Endothelial cell of umbilical vein (primary cell): ENCODE measurements at regions not wholly inside any gene's neighbourhood (a gene's known extent, or its start where the extent isn't known, plus 50 kb on each side); places are given as distances from the start of the nearest gene placed in this dataset.

Source experiments
- BruUV-seq: library from RNA; stranded (reverse); fragments of 400-500 nt; replicated peaks from 2 replicates; lab custom pipeline; 2021; lab: Mats Ljungman, UMichigan
- CTCF ChIA-PET: fragments of 300-600, 350-600 bp; sonication (Branson Sonifier 250); formaldehyde crosslinking; loops from one replicate; lab custom pipeline; 2021; ENCODE audit warnings: antibody characterized with exemption, inconsistent platforms; lab: Charles Lee
- POLR2A ChIA-PET: fragments of 300-600, 350-600 bp; sonication (Branson Sonifier 250); formaldehyde crosslinking; loops from one replicate; lab custom pipeline; 2021; ENCODE audit warnings: antibody characterized with exemption, inconsistent platforms; lab: Charles Lee
- DNase-seq: peaks from one replicate; pipeline ENCODE4 v3.0.0-alpha.2; 2011; ENCODE audit warnings: low read depth, low spot score
- FAIRE-seq: peaks from 2 replicates; lab custom pipeline; 2011; peaks lifted over from hg19 to GRCh38; lab: Jason Lieb, UNC
- H2AFZ ChIP-seq: 2 replicates; pipeline ENCODE4 v1.6.0; 2012; ENCODE audit warnings: low read depth, low read length, control low read depth, inconsistent platforms
- H3K27ac ChIP-seq: 2 replicates; pipeline ENCODE4 v1.5.1; 2011; ENCODE audit warnings: low read depth, mild to moderate bottlenecking, control low read depth, low read length, moderate library complexity; ENCODE audit not compliant: insufficient read depth
- H3K27me3 ChIP-seq, 2 experiments: 2 replicates each; pipeline versions ENCODE4 v1.6.0 to v1.6.1; 2011; ENCODE audit warnings: low read length in 2 of 2, mixed read lengths in 1 of 2; ENCODE audit not compliant: control insufficient read depth in 2 of 2, insufficient read depth in 2 of 2
- H3K36me3 ChIP-seq, 2 experiments: 2 replicates in 1 of 2; 3 replicates in 1 of 2; pipeline ENCODE4 v1.5.1; 2011; ENCODE audit warnings: low read length in 2 of 2, mild to moderate bottlenecking in 1 of 2, moderate library complexity in 1 of 2; ENCODE audit not compliant: control insufficient read depth in 2 of 2, insufficient read depth in 2 of 2; ENCODE audit errors: extremely low read depth in 1 of 2
- H3K4me1 ChIP-seq: 3 replicates; pipeline ENCODE4 v1.5.1; 2011; ENCODE audit warnings: mild to moderate bottlenecking, low read length; ENCODE audit not compliant: control insufficient read depth, insufficient read depth; ENCODE audit errors: extremely low read depth
- H3K4me2 ChIP-seq: 2 replicates; pipeline ENCODE4 v1.6.1; 2011; ENCODE audit warnings: low read length, control low read depth, mixed read lengths; ENCODE audit not compliant: insufficient read depth
- H3K4me3 ChIP-seq, 3 experiments: fragments of 200-600 bp in 1 of 3; sonication (generic), shearing (Covaris generic) in 1 of 3; replicated peaks in 1 of 3; 2 replicates each; pipeline ENCODE4 v1.5.1; 2011 to 2016; ENCODE audit warnings: control low read depth in 3 of 3, low read length in 3 of 3, mild to moderate bottlenecking in 2 of 3, inconsistent platforms in 1 of 3, low read depth in 1 of 3, moderate library complexity in 1 of 3; ENCODE audit not compliant: insufficient read depth in 1 of 3
- H3K79me2 ChIP-seq: 2 replicates; pipeline ENCODE4 v1.6.0; 2012; ENCODE audit warnings: low read length, inconsistent platforms; ENCODE audit not compliant: control insufficient read depth, insufficient read depth
- H3K9ac ChIP-seq: replicated peaks from 2 replicates; pipeline ENCODE3; 2011; ENCODE audit warnings: low read length, control low read depth; ENCODE audit not compliant: insufficient read depth; ENCODE audit errors: extremely low read depth
- H3K9me1 ChIP-seq: replicated peaks from 3 replicates; pipeline ENCODE4 v1.6.0; 2011; ENCODE audit warnings: mild to moderate bottlenecking, low read length; ENCODE audit not compliant: control insufficient read depth, insufficient read depth; ENCODE audit errors: extremely low read depth
- H3K9me3 ChIP-seq: replicated peaks from 2 replicates; pipeline ENCODE4 v1.5.1; 2012; ENCODE audit warnings: low read length, inconsistent platforms; ENCODE audit not compliant: control insufficient read depth, insufficient read depth
- H4K20me1 ChIP-seq: replicated peaks from 2 replicates; pipeline ENCODE3; 2011; ENCODE audit warnings: mild to moderate bottlenecking, low read length; ENCODE audit not compliant: control insufficient read depth, insufficient read depth; ENCODE audit errors: extremely low read depth
- CTCF ChIP-seq, 2 donors: IDR thresholded peaks; 1 replicate in 1 of 2; 2 replicates in 1 of 2; pipeline ENCODE4 v1.5.1; 2011; ENCODE audit warnings: low read length in 2 of 2, mild to moderate bottlenecking in 2 of 2, moderate library complexity in 2 of 2, control low read depth in 1 of 2, inconsistent platforms in 1 of 2, low read depth in 1 of 2; ENCODE audit not compliant: insufficient read depth in 1 of 2; ENCODE audit errors: extremely low read depth in 1 of 2
- EZH2 ChIP-seq: IDR thresholded peaks from 2 replicates; pipeline ENCODE4 v1.6.1; 2012; ENCODE audit warnings: borderline replicate concordance, low read depth, mild to moderate bottlenecking, moderate library complexity, low read length, inconsistent platforms; ENCODE audit not compliant: severe bottlenecking
- FOS ChIP-seq: IDR thresholded peaks from 2 replicates; pipeline ENCODE4 v1.6.1; 2011; ENCODE audit warnings: mild to moderate bottlenecking, low read length, moderate library complexity, borderline replicate concordance; ENCODE audit not compliant: insufficient read depth
- GATA2 ChIP-seq: IDR thresholded peaks from 2 replicates; pipeline ENCODE4 v1.7.0; 2011; ENCODE audit warnings: low read depth, mild to moderate bottlenecking, moderate library complexity, mixed read lengths, low read length; ENCODE audit not compliant: insufficient read length, insufficient read depth
- JUN ChIP-seq: IDR thresholded peaks from 2 replicates; pipeline ENCODE4 v1.6.1; 2011; ENCODE audit warnings: borderline replicate concordance, low read depth; ENCODE audit not compliant: insufficient read length, insufficient read depth
- MYC ChIP-seq: IDR thresholded peaks from one replicate; pipeline ENCODE4 v1.6.1; 2011; ENCODE audit warnings: mild to moderate bottlenecking, low read depth, low read length
- POLR2A ChIP-seq: IDR thresholded peaks from 2 replicates; pipeline ENCODE4 v1.6.1; 2012; ENCODE audit warnings: low read depth, mild to moderate bottlenecking, control low read depth, low read length
- POLR2AphosphoS5 ChIP-seq: IDR thresholded peaks from 2 replicates; pipeline ENCODE4 v1.6.1; 2012; ENCODE audit warnings: low read depth, mild to moderate bottlenecking, control low read depth, low read length, moderate library complexity; ENCODE audit not compliant: insufficient read depth
- dilution Hi-C: fragments of 300-500 bp; cut with MboI; formaldehyde crosslinking; loops from one replicate; pipeline ENCODE4 v1.15.0; 2019; ENCODE audit warnings: low sequenced_read_pairs; ENCODE audit not compliant: extremely low pct_ligation_motif_present
- intact Hi-C: fragments of 100-400 bp; cut with micrococcal nuclease; formaldehyde crosslinking; loops from one replicate; pipeline ENCODE4 v1.10.0; 2022
- TF ChIP-seq, protein P1 (sequence below): IDR thresholded peaks from 2 replicates; pipeline ENCODE4 v1.6.1; 2011; ENCODE audit not compliant: insufficient read depth, insufficient read length

DNA sequence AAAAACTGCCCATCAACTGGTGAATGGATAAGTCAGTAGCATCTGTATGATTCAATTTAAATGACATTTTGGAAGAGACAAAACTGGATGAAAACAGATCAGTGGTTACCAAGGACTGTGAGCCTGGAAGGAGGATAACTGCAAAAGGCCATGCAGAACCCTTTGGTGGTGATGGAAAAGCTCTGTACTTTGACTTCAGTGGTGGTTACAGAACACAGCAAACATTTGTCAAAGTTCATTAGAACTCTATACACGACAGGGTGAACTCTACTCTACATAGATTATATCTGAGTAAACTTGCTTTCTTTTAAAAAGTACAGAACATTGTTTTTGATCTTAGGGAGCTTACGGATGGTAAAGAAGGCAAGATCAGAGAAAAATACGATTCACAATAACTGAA is 111.9 kb upstream of the HTR1E start:
- Histone ChIP-seq H4K20me1 (no peaks in the 10 kb centered on the region), H3K79me2 (no peaks in the 10 kb centered on the region), H3K4me2 (no peak overlapping the region), H3K9me3 (no peaks in the 10 kb centered on the region), H3K9ac (no peak overlapping the region), H3K27me3 (no peaks in the 10 kb centered on the region), H3K4me3 (no peak overlapping the region), H3K36me3 (no peaks in the 10 kb centered on the region), H3K27ac (no peak overlapping the region), H3K4me1 (no peaks in the 10 kb centered on the region), H2AFZ (no peak overlapping the region), H3K9me1 (no peaks in the 10 kb centered on the region)
- ChIA-PET POLR2A (no interaction called here), CTCF (no interaction called here)
- FAIRE-seq (no peak), DNase-seq (no peak)
- no TSS peak for BruUV-seq
- TF ChIP-seq MYC (no peak), GATA2 (no peak), POLR2AphosphoS5 (no peak), CTCF (IDR thresholded peaks at IDR 0.05; ENCODE audit: extremely low read depth in 1 of 2, insufficient read depth in 1 of 2, low read depth in 1 of 2, low read length in 2 of 2) (no peak), POLR2A (no peak), JUN (no peak), FOS (no peak), EZH2 (no peak)
- TF ChIP-seq, protein P1, sequence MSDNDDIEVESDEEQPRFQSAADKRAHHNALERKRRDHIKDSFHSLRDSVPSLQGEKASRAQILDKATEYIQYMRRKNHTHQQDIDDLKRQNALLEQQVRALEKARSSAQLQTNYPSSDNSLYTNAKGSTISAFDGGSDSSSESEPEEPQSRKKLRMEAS, result no peak
- dilution Hi-C loops, result no loop called here
- intact Hi-C loops, result no loop called here
